Heart left ventricle (tissue), 13 donors: ENCODE measurements at regions not wholly inside any gene's neighbourhood (a gene's known extent, or its start where the extent isn't known, plus 50 kb on each side); places are given as distances from the start of the nearest gene placed in this dataset.

ENCODE experiments used
- POLR2A ChIP-seq, 2 donors: fragments of 450-650 bp; IDR thresholded peaks; one replicate each; pipeline ENCODE4 v1.6.1; 2017; ENCODE audit warnings: antibody characterized with exemption in 2 of 2, mild to moderate bottlenecking in 2 of 2, moderate library complexity in 2 of 2
- TF ChIP-seq, protein P1 (sequence below), 12 donors: fragments of 200-600 bp; sonication (generic) in 4 of 12; IDR thresholded peaks; one replicate each; pipeline versions ENCODE4 v1.5.0 to v1.8.0; 2018 to 2022; ENCODE audit warnings: antibody characterized with exemption in 12 of 12, mild to moderate bottlenecking in 5 of 12
- donor health status: ischemic (EF 13 %, LVEDD 7.1; RV severe dilation, severe dysfunction).
- donor health status: DM: no; HTN: yes; CAD: no.
- donor health status: DM: no; HTN: no; CAD: no.
- donor health status: ischemic (EF 25% LVEDD 6.9; RV normal size, moderate dysfunction).
- donor health status: ischemic (EF 25% LVEDD 5.7; RV mildly dilated, moderate dysfunction).
- donor health status: ischemic (EF 35%, LVEDD 5.7; RV mildly dilated, moderate dysfunction).
- donor health status: nonischemic (EF 11% LVEDD 7.7; RV severe dilation, severe dysfunction).
- donor health status: DM: yes; HTN: yes; CAD: no.
- donor health status: PGD.
- donor health status: ischemic (EF 29% LVEDD 5.4; RV normal size, mild dysfunction).
- donor health status: nonischemic (EF 23%, LVEDD 6.1; RV moderate dilation, normal function).

DNA sequence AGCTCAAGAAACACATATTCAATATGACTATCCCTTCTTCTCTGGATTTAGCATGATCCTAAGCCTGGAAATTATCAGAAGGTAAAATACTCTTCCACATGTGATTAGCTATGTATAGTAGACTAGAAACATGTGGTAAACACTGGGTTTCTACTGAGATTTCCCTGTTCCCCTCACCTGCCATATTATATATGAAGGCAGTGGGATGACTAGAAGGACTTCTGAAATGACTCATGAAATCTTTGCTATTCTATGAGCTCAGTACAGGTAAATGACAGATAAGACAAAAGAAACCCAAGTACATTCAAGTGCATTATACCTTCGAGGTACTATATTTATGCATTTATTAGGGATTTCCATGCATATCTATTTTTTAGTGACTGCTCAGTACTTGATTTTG, 152.9 kb downstream of the DNAJB9 start:
- TF ChIP-seq, protein P1, sequence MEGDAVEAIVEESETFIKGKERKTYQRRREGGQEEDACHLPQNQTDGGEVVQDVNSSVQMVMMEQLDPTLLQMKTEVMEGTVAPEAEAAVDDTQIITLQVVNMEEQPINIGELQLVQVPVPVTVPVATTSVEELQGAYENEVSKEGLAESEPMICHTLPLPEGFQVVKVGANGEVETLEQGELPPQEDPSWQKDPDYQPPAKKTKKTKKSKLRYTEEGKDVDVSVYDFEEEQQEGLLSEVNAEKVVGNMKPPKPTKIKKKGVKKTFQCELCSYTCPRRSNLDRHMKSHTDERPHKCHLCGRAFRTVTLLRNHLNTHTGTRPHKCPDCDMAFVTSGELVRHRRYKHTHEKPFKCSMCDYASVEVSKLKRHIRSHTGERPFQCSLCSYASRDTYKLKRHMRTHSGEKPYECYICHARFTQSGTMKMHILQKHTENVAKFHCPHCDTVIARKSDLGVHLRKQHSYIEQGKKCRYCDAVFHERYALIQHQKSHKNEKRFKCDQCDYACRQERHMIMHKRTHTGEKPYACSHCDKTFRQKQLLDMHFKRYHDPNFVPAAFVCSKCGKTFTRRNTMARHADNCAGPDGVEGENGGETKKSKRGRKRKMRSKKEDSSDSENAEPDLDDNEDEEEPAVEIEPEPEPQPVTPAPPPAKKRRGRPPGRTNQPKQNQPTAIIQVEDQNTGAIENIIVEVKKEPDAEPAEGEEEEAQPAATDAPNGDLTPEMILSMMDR (IDR thresholded peaks at IDR 0.05) = no peak
- no peak for TF ChIP-seq POLR2A (IDR thresholded peaks at IDR 0.05)
